Naive thymus-derived CD4-positive, alpha-beta T cell (primary cell): ENCODE measurements at regions not wholly inside any gene's neighbourhood (a gene's known extent, or its start where the extent isn't known, plus 50 kb on each side); places are given as distances from the start of the nearest gene placed in this dataset.

Source experiments
- ATAC-seq: fragments of 150-1000 bp; cut with Tn5 transposase; 2 replicates; pipeline ENCODE4 v1.10.0; 2021; ENCODE audit warnings: mild to moderate bottlenecking, moderate library complexity
- CTCF ChIA-PET: fragments of 350-600 bp; sonication (Branson Sonifier 250); formaldehyde crosslinking; loops from one replicate; lab custom pipeline; 2021; ENCODE audit warnings: antibody characterized with exemption; lab: Charles Lee
- POLR2A ChIA-PET: fragments of 350-600 bp; sonication (Branson Sonifier 250); formaldehyde crosslinking; loops from one replicate; lab custom pipeline; 2021; ENCODE audit warnings: antibody characterized with exemption, inconsistent platforms; lab: Charles Lee
- DNase-seq, 9 donors: peaks; one replicate each; pipeline versions ENCODE4 v3.0.0 to v3.0.0-alpha.2; 2020 to 2022; ENCODE audit warnings: mixed read lengths in 1 of 9
- H3K27ac ChIP-seq: one replicate; pipeline ENCODE4 v1.7.0; 2013; ENCODE audit warnings: mild to moderate bottlenecking, low read depth, low read length, moderate library complexity
- H3K27me3 ChIP-seq, 2 donors: one replicate each; pipeline ENCODE4 v1.7.0; 2013; ENCODE audit warnings: low read length in 2 of 2, mild to moderate bottlenecking in 2 of 2, moderate library complexity in 2 of 2; ENCODE audit not compliant: control insufficient read depth in 2 of 2, insufficient read depth in 2 of 2
- H3K36me3 ChIP-seq, 3 experiments: 1 replicate in 2 of 3; 2 replicates in 1 of 3; pipeline ENCODE4 v1.7.0; 2013; ENCODE audit warnings: low read length in 3 of 3, mild to moderate bottlenecking in 3 of 3, moderate library complexity in 1 of 3; ENCODE audit not compliant: insufficient read depth in 3 of 3, control insufficient read depth in 2 of 3
- H3K4me1 ChIP-seq, 2 donors: one replicate each; pipeline ENCODE4 v1.7.0; 2013; ENCODE audit warnings: low read length in 2 of 2, mild to moderate bottlenecking in 2 of 2, moderate library complexity in 1 of 2; ENCODE audit not compliant: control insufficient read depth in 2 of 2, insufficient read depth in 2 of 2
- H3K4me3 ChIP-seq: 2 replicates; pipeline ENCODE4 v1.7.0; 2013; ENCODE audit warnings: mild to moderate bottlenecking, low read length
- H3K9me3 ChIP-seq, 3 experiments: 1 replicate in 2 of 3; 2 replicates in 1 of 3; pipeline ENCODE4 v1.7.0; 2013; ENCODE audit warnings: low read length in 3 of 3; ENCODE audit not compliant: control insufficient read depth in 2 of 3
- H3K27ac Mint-ChIP-seq, 9 donors: one replicate each; pipeline ENCODE4 v1.8.0; 2020 to 2022; ENCODE audit warnings: mixed read lengths in 9 of 9, mild to moderate bottlenecking in 8 of 9, moderate library complexity in 5 of 9, inconsistent platforms in 2 of 9
- H3K27me3 Mint-ChIP-seq, 5 donors: one replicate each; pipeline ENCODE4 v1.8.0; 2021 to 2022; ENCODE audit warnings: mixed read lengths in 5 of 5, mild to moderate bottlenecking in 1 of 5
- H3K36me3 Mint-ChIP-seq, 5 donors: one replicate each; pipeline ENCODE4 v1.8.0; 2020 to 2022; ENCODE audit warnings: mixed read lengths in 5 of 5, mild to moderate bottlenecking in 3 of 5, inconsistent platforms in 1 of 5
- H3K4me1 Mint-ChIP-seq, 7 donors: one replicate each; pipeline ENCODE4 v1.8.0; 2020 to 2022; ENCODE audit warnings: mixed read lengths in 7 of 7, mild to moderate bottlenecking in 3 of 7, inconsistent platforms in 1 of 7
- H3K4me3 Mint-ChIP-seq, 10 donors: one replicate each; pipeline ENCODE4 v1.8.0; 2020 to 2022; ENCODE audit warnings: mild to moderate bottlenecking in 10 of 10, mixed read lengths in 10 of 10, moderate library complexity in 6 of 10, inconsistent platforms in 2 of 10
- H3K9me3 Mint-ChIP-seq, 11 donors: one replicate each; pipeline ENCODE4 v1.8.0; 2020 to 2022; ENCODE audit warnings: mixed read lengths in 11 of 11, mild to moderate bottlenecking in 4 of 11, inconsistent platforms in 1 of 11, moderate library complexity in 1 of 11
- intact Hi-C, 2 donors: fragments of 100-400 bp; cut with micrococcal nuclease; formaldehyde crosslinking; loops; one replicate each; pipeline ENCODE4 v1.15.1; 2023

DNA sequence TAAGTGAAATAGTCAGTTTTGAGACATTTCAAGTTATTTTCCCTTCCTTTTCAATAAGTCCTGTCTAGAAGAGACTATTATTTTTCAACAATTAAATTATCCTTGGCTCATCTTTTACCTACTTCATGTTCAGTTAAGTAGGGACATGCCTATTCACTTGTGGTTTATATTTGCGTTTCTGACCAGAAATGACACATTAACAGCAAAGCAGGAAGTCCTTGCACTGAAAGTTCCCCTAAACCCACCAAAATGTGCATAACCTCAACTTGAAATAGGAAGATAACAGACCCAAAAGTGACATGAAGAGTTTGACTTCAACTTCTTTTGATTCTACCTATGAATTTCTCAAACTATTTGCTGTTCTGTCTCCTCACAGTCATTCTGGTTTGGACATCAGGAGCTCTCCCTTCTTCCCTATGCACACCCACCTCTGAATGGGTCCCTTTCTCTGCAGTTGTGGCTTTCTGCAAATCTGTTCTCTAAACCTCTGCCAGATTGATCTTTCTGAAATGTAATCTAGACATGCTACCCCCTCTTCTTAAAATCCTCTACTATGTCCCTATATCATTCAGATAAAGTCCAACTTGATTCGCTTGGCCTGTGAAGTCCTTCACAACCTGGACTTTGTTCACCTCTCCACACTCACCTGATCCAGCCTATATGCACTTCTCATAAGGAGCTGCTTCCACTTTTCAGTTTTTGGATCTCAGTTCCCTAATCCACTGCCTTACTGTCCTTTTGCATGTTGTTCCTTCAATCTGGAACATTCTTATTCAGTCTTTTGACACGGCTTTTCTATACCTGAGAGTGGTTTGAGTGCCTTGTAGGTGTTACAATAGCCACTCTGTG, 661.5 kb upstream of the ADGRL4 start:
- Mint-ChIP-seq H3K27ac (no peak overlapping the region), H3K4me1 (no peaks in the 10 kb centered on the region), H3K36me3 (no peaks in the 10 kb centered on the region), H3K27me3 (no peaks in the 10 kb centered on the region), H3K4me3 (no peak overlapping the region), H3K9me3 (peaks cover 0 to 6% (median under 1%) of the 10 kb centered on the region in 11 donors)
- H3K36me3 ChIP-seq, result no peaks in the 10 kb centered on the region
- ATAC-seq (no peak), DNase-seq (no peak)
- CTCF ChIA-PET, result interaction anchor here (0.7 kb wide), 1 partner anchor 41 kb away, joined by 3 read pairs; no protein-coding TSS in a partner anchor
- POLR2A ChIA-PET, result no interaction called here
- no peaks in the 10 kb centered on the region for H3K4me1 ChIP-seq
- no peak overlapping the region for H3K4me3 ChIP-seq
- intact Hi-C loops, result no loop called here
- no peaks in the 10 kb centered on the region for H3K27me3 ChIP-seq
- no peak overlapping the region for H3K27ac ChIP-seq
- no peaks in the 10 kb centered on the region for H3K9me3 ChIP-seq

DNA sequence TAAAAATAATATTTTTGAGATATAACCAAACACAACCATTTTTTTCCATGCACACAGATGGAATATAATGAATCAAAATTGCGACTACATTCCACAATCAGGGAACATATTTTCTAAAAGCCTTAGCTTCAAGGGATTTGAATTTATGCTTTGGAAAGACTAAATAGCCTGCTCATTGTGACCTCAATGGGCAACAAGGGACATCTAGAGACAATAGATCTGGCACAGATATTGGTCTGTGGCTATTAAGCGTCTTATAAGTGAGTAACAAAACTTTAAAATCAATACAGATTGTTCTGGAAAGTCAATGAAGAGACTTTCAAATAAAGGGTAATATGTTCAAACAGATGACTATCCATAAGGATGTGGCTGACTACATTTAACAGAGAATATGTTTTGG, 660.6 kb upstream of the ADGRL4 start:
- Histone ChIP-seq H3K36me3 (no peaks in the 10 kb centered on the region), H3K4me1 (no peaks in the 10 kb centered on the region), H3K27ac (no peak overlapping the region), H3K9me3 (no peaks in the 10 kb centered on the region), H3K4me3 (no peak overlapping the region), H3K27me3 (no peaks in the 10 kb centered on the region)
- DNase-seq (no peak), ATAC-seq (no peak)
- intact Hi-C loops, result no loop called here
- POLR2A ChIA-PET, result no interaction called here
- CTCF ChIA-PET, result no interaction called here
- Mint-ChIP-seq H3K9me3 (peaks cover 0 to 15% (median 0%) of the 10 kb centered on the region in 11 donors), H3K36me3 (no peaks in the 10 kb centered on the region), H3K27ac (no peak overlapping the region), H3K4me1 (no peaks in the 10 kb centered on the region), H3K4me3 (no peak overlapping the region), H3K27me3 (no peaks in the 10 kb centered on the region)

DNA sequence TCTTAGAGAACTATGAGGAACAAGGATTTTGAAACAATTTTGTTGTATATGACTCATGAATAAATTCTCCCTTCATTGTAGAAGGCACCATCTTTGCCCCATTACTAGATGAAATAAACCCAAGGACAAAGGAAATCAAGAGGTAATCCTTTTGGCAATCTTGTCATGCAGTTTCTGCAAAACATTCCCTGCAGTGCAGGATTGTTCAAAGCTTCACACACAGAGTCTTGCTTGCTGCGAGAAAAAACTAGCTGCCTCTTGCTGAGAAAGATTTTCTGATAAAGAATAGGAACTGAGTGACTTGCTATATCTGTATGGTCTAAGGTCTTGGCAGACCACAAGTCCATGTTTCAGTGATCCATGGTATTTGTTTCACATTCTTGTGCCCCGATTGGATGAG, 657.4 kb upstream of the ADGRL4 start:
- Mint-ChIP-seq H3K27ac (no peak overlapping the region), H3K36me3 (no peaks in the 10 kb centered on the region), H3K9me3 (peaks cover 0 to 24% (median 3%) of the 10 kb centered on the region in 11 donors), H3K4me3 (no peak overlapping the region), H3K4me1 (no peaks in the 10 kb centered on the region), H3K27me3 (no peaks in the 10 kb centered on the region)
- ChIA-PET POLR2A (no interaction called here), CTCF (no interaction called here)
- no peak overlapping the region for H3K4me3 ChIP-seq
- no peak overlapping the region for H3K27ac ChIP-seq
- ATAC-seq (no peak), DNase-seq (no peak)
- H3K36me3 ChIP-seq, result no peaks in the 10 kb centered on the region
- intact Hi-C loops, result no loop called here
- H3K4me1 ChIP-seq, result no peaks in the 10 kb centered on the region
- no peaks in the 10 kb centered on the region for H3K9me3 ChIP-seq
- no peaks in the 10 kb centered on the region for H3K27me3 ChIP-seq

DNA sequence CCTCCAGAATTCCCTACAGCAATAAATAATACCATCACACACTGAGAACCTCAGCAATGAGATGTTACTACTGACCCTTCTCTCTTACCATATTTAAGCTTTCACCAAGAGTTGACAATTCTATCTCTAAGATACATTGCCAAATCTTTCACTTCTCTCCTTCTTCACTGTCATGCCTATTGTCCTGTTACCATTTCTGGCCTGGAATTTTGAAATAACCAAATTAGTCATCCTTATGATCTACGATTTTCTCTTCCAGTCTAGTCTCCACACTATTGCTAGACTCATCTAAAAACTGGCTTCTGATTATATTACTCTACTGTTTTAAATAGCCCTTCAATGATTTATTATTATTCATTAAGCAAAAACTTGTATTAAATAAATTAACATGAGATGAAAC, 656.1 kb upstream of the ADGRL4 start:
- intact Hi-C loops, result no loop called here
- ChIA-PET CTCF (no interaction called here), POLR2A (no interaction called here)
- Mint-ChIP-seq H3K4me3 (no peak overlapping the region), H3K27me3 (no peaks in the 10 kb centered on the region), H3K4me1 (no peaks in the 10 kb centered on the region), H3K36me3 (no peaks in the 10 kb centered on the region), H3K27ac (no peak overlapping the region), H3K9me3 (peaks cover 0 to 18% (median 2%) of the 10 kb centered on the region in 11 donors)
- DNase-seq (no peak), ATAC-seq (no peak)
- H3K4me3 ChIP-seq, result no peak overlapping the region
- H3K27ac ChIP-seq, result no peak overlapping the region
- H3K9me3 ChIP-seq, result no peaks in the 10 kb centered on the region
- no peaks in the 10 kb centered on the region for H3K36me3 ChIP-seq
- H3K27me3 ChIP-seq, result no peaks in the 10 kb centered on the region
- no peaks in the 10 kb centered on the region for H3K4me1 ChIP-seq

DNA sequence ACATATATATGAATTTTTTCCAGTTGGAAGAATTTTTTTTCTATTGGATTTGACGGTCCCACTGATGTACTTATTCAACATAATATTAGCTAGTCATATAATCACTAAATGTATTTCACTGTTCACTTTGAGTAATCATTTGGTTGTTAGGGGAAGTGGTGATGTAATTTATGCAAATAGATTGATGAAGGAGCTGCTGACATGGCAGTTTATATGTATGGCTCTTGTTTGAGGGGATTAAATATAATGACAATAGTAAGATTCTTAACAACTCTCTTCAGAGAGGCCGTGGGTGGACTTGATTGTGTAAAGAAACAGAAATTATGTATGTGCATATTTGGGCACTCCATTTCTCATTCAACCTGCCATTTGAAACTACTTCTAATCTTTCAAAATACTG, 653.6 kb upstream of the ADGRL4 start:
- DNase-seq (no peak), ATAC-seq (no peak)
- Histone ChIP-seq H3K4me1 (no peaks in the 10 kb centered on the region), H3K36me3 (no peaks in the 10 kb centered on the region), H3K4me3 (no peak overlapping the region), H3K9me3 (no peaks in the 10 kb centered on the region), H3K27me3 (no peaks in the 10 kb centered on the region), H3K27ac (no peak overlapping the region)
- H3K4me3 Mint-ChIP-seq, result no peak overlapping the region
- no peaks in the 10 kb centered on the region for H3K4me1 Mint-ChIP-seq
- intact Hi-C loops, result no loop called here
- CTCF ChIA-PET, result no interaction called here
- POLR2A ChIA-PET, result no interaction called here
- H3K27me3 Mint-ChIP-seq, result no peaks in the 10 kb centered on the region
- no peaks in the 10 kb centered on the region for H3K36me3 Mint-ChIP-seq
- peaks cover 0 to 18% (median 2%) of the 10 kb centered on the region in 11 donors for H3K9me3 Mint-ChIP-seq
- no peak overlapping the region for H3K27ac Mint-ChIP-seq

DNA sequence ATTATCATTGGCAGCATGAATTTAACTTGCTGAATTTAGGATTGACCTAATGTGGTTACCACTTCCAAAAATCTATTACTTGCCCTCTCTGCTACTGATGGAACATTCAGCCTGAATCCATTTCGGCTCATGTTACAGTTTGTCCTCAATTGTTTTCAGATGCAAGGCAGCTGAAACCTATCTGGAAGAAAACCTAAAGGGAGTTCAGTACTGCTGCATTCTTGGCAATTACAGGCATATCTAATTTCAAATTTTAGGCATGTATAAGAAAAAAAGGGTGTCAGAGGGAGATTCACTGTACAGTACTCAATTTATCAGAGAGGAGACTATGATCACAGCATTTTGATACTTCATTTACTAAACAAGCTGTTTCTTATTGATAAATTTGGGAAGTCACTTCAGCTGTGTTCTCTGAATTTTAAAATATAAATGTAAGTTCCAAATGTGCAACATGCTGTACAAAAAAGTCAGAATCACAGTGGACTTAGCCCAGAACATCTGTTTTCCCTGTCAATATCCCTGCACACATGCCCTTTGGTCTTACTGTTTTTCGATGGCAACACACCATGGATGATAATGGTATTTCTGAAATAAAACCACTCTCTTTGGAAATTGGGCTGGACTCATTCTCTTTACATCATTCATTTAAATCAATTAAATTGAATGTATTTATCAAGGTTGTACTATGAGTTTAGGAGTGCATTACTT, 651.6 kb upstream of the ADGRL4 start:
- Mint-ChIP-seq H3K27me3 (no peaks in the 10 kb centered on the region), H3K36me3 (no peaks in the 10 kb centered on the region), H3K4me3 (no peak overlapping the region), H3K9me3 (peaks cover 0 to 18% (median 2%) of the 10 kb centered on the region in 11 donors), H3K27ac (no peak overlapping the region), H3K4me1 (no peaks in the 10 kb centered on the region)
- Histone ChIP-seq H3K36me3 (no peaks in the 10 kb centered on the region), H3K27me3 (no peaks in the 10 kb centered on the region), H3K27ac (no peak overlapping the region), H3K4me1 (no peaks in the 10 kb centered on the region), H3K9me3 (no peaks in the 10 kb centered on the region), H3K4me3 (no peak overlapping the region)
- DNase-seq (no peak), ATAC-seq (no peak)
- POLR2A ChIA-PET, result no interaction called here
- intact Hi-C loops, result no loop called here
- CTCF ChIA-PET, result no interaction called here

DNA sequence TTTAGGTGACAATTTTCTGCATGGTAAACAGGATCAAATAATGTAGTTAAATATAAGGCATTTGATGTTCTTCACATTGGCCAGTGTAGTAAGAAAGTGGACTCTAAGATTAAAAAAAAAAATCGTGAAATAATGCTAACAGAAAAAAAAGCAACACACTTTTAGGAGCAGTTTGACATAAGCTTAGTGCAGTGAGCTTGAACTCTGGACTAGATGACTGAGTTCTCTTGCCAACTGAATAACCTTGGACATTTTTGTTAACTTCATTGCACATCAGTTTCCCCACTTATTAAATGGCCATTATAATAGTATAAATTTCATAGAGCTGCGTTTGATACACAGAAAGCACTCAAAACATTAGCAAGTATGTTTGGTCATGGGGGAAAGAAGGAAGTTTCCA, 649.3 kb upstream of the ADGRL4 start:
- H3K27ac Mint-ChIP-seq, result no peak overlapping the region
- H3K9me3 Mint-ChIP-seq, result peaks cover 0 to 5% (median 0%) of the 10 kb centered on the region in 11 donors

More for the DNA sequence above, 649.3 kb upstream of the ADGRL4 start:
- POLR2A ChIA-PET, result no interaction called here
- ATAC-seq (no peak), DNase-seq (no peak)
- no peaks in the 10 kb centered on the region for H3K27me3 Mint-ChIP-seq
- H3K4me3 Mint-ChIP-seq, result no peak overlapping the region
- Histone ChIP-seq H3K27ac (no peak overlapping the region), H3K9me3 (no peaks in the 10 kb centered on the region), H3K4me1 (no peaks in the 10 kb centered on the region), H3K27me3 (no peaks in the 10 kb centered on the region), H3K4me3 (no peak overlapping the region), H3K36me3 (no peaks in the 10 kb centered on the region)
- H3K4me1 Mint-ChIP-seq, result no peaks in the 10 kb centered on the region
- CTCF ChIA-PET, result no interaction called here
- no peaks in the 10 kb centered on the region for H3K36me3 Mint-ChIP-seq
- intact Hi-C loops, result no loop called here
